ENCODE measurements at regions not wholly inside any gene's neighbourhood (a gene's known extent, or its start where the extent isn't known, plus 50 kb on each side); places are given as distances from the start of the nearest gene placed in this dataset.

GRCh38 chr12:90695415-90695814 lies 259.6 kb downstream of the CCER1 start:
- TF ChIP-seq CTCF (IDR thresholded peaks at IDR 0.05) (no peak), POLR2A (IDR thresholded peaks at IDR 0.05) (no peak)
